ENCODE measurements at regions not wholly inside any gene's neighbourhood (a gene's known extent, or its start where the extent isn't known, plus 50 kb on each side); places are given as distances from the start of the nearest gene placed in this dataset.

DNA sequence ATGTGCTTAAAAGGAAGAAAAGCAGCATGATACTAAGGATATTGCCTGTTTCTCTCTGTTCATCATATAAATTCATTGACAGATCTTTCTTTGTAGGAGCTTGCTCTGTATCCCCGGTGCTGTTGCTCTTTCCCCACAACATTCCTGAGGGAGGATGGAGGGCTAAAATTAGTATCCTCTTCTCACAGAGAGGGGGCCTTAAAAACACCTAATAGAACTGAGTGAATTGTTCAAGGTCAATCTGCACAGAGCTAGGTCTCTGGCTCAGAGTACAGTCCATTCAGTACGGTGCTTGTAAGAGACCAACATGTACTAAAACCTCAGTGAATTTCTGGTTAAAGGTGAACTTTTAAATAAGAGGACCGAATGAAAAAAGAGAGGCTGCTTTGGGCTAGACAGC is 88.7 kb downstream of the PALM2AKAP2 start:
- TF ChIP-seq, protein P1, sequence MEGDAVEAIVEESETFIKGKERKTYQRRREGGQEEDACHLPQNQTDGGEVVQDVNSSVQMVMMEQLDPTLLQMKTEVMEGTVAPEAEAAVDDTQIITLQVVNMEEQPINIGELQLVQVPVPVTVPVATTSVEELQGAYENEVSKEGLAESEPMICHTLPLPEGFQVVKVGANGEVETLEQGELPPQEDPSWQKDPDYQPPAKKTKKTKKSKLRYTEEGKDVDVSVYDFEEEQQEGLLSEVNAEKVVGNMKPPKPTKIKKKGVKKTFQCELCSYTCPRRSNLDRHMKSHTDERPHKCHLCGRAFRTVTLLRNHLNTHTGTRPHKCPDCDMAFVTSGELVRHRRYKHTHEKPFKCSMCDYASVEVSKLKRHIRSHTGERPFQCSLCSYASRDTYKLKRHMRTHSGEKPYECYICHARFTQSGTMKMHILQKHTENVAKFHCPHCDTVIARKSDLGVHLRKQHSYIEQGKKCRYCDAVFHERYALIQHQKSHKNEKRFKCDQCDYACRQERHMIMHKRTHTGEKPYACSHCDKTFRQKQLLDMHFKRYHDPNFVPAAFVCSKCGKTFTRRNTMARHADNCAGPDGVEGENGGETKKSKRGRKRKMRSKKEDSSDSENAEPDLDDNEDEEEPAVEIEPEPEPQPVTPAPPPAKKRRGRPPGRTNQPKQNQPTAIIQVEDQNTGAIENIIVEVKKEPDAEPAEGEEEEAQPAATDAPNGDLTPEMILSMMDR (IDR thresholded peaks at IDR 0.05), result no peak
- TF ChIP-seq POLR2A (IDR thresholded peaks at IDR 0.05), result no peak
